Stimulated activated CD4-positive, alpha-beta T cell treated with anti-CD3 and anti-CD28 coated beads, Interleukin-12 subunit alpha, Interleukin-12 subunit beta, amount 100 ng/mL, for 48 hours (primary cell): ENCODE measurements at regions not wholly inside any gene's neighbourhood (a gene's known extent, or its start where the extent isn't known, plus 50 kb on each side); places are given as distances from the start of the nearest gene placed in this dataset.
A peak's percentile ranks its signal among the peaks of the same experiment; 100 is the strongest.
"Not testable (repeated sequence)": the region's sequence is repeated elsewhere in the genome, so short reads cannot be mapped to it uniquely, and the experiment has no call there.

Source experiments
- DNase-seq, 3 donors: peaks; one replicate each; pipeline ENCODE4 v3.0.0-alpha.2; 2020; ENCODE audit warnings: low read depth in 2 of 3, low spot score in 1 of 3

- no peak for DNase-seq
Measured at GRCh38 chr4:82247629-82248028, 126.2 kb downstream of the HNRNPD start.

DNA sequence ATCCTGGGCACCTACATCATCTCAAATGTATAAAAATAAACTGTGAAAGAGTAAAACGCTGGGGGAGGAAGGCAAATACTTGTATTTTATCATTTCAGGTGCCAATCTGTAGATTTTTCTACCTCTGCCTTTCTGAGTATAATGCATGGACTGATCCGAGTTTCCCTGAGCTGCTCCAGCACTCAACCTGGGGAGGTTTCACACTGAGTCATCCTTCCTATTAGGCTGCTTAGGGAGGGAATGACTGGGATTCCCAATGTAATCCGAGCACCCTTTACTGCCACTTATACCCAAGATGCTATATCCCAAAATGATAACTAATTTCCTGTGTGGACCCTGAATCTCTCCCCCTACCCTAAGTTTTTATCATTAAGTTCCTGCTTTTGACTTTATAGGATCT, 126.6 kb downstream of the HNRNPD start:
- no peak for DNase-seq

DNA sequence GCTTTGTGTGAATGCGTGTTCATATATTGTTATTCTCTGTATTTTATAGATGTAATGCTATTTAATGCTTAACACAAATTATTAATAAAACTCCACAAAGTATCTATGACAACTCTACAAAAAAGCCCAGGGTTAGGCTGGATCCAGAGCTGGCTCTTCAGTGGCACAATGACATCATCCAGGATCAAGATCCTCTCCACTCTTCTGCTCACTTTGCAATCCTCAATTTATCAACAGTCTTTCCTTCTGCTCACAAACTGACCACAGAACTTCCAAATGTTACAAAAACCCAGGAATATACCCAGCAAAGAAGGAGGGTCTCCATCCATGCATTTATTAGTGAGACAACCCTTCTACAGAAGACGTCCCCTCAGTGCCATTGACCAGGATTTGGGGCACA, 132.3 kb downstream of the HNRNPD start:
- no peak for DNase-seq

GRCh38 chr4:82240410-82240809, 133.4 kb downstream of the HNRNPD start:
- DNase-seq = no peak

DNA sequence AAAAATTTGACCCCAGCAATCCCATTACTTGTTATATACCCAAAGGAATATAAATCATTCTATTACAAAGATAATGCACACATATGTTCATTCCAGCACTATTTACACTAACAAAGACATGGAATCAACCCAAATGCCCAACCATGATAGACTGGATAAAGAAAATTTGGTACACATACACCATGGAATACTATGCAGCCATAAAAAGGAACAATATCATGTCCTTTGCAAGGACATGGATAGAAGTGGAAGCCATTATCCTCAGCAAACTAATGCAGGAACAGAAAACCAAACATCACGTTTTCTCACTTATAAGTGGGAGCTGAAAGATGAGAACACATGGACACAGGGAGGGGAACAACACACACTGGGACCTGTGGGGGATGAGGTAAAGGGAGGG, 136.6 kb downstream of the HNRNPD start:
- DNase-seq = not testable (repeated sequence)

GRCh38 chr4:82235346-82235745, 138.4 kb downstream of the HNRNPD start:
- DNase-seq = no peak

- DNase-seq = no peak
Measured at GRCh38 chr4:82232891-82233290, 140.9 kb downstream of the HNRNPD start.

DNA sequence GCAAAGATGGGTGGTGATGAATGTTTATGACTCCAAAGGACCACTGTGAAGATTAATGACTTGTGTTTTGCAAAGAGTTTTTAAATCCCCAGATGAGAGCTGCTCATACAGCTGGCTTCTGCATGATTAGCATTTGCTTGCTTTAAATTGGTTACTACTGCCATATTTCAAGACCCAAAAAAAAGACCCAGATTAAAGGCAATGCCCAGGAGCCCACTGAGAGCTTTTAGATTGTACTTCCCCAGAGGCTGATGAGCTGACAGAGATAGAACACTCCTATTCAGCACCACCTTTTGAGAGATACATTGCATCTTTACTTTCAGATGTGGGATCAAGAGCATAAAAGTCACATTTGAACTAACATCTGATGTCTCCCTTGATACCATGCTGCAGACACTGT, 142.0 kb downstream of the HNRNPD start:
- DNase-seq = no peak

DNA sequence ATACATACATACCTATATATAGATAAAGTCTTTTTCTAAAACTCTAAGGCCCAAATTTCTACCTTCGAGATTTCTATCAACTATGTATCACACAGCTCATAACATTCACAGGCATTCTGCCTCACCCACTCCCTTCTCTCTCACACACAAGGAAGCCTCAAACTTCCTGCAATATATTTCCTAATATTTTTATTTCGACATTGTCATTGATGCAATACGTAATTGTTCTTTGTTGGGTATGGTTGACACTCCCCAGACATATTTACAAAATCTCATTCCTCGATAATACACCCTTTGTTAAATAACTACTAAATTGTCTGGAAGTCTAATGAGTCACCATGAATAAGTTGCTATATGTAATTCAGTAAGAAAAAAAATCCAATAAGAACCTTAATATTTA, 143.5 kb downstream of the HNRNPD start:
- DNase-seq = no peak

DNA sequence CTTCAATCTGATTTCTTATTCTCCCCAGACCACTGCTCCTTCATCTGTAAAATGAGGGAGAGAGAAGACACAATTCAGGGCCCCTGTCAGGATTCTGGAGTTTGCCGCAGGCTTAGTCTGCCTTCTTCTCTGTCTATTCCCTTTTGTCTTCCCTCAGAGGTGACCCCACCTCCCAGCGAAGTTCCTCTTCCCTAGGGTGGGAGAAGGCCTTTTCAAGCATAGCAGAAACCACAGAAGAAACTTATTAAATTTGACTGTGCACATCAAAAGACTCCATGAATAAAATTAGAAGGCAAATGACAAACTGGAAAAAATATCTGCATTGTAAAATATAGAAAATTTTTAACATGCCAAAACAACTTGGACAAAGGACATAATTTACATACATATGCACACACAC, 148.8 kb downstream of the HNRNPD start:
- DNase-seq = no peak

- DNase-seq = no peak
Measured at GRCh38 chr4:82223715-82224114, 150.1 kb downstream of the HNRNPD start.

GRCh38 chr4:82219346-82219745, 154.4 kb downstream of the HNRNPD start:
- DNase-seq = no peak

DNA sequence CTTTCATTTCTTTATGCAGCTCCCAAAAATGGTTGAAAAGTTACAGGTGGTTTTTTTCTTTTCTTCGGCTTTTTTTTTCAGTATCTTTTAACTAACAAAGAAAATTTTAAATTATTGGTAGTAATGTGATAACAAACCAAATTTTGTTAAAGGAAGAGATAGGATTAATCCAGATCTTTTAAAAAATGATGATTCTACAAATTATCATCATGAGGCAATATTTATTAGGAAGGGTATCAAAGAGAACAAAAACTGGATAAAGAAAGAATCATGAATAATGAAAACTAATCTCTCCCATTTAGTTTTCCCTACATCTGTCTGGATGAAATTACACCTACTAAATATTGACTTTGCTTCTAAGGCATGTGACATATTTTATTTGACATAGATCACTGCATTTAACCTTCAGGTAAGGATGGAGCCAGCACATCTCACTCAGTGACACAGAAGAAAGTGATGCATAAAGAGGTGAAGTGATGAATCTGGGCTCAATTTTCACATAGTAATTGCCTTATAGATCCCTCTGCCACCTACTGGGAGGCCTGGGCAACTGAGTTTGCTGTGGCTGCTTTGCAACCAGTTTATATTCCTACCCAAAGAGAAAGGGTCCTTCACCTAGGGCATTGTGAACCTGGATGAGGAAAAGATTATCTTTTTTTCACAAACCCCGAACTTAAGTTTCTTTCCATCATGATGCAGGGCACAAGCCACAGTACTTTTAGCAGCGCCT, 155.6 kb downstream of the HNRNPD start:
- DNase-seq = no peak

GRCh38 chr4:82216219-82216618, 157.6 kb downstream of the HNRNPD start:
- no peak for DNase-seq

- DNase-seq = no peak
Measured at GRCh38 chr4:82215800-82216199, 158.0 kb downstream of the HNRNPD start.

- no peak for DNase-seq
Measured at GRCh38 chr4:82215039-82215438, 158.8 kb downstream of the HNRNPD start.

DNA sequence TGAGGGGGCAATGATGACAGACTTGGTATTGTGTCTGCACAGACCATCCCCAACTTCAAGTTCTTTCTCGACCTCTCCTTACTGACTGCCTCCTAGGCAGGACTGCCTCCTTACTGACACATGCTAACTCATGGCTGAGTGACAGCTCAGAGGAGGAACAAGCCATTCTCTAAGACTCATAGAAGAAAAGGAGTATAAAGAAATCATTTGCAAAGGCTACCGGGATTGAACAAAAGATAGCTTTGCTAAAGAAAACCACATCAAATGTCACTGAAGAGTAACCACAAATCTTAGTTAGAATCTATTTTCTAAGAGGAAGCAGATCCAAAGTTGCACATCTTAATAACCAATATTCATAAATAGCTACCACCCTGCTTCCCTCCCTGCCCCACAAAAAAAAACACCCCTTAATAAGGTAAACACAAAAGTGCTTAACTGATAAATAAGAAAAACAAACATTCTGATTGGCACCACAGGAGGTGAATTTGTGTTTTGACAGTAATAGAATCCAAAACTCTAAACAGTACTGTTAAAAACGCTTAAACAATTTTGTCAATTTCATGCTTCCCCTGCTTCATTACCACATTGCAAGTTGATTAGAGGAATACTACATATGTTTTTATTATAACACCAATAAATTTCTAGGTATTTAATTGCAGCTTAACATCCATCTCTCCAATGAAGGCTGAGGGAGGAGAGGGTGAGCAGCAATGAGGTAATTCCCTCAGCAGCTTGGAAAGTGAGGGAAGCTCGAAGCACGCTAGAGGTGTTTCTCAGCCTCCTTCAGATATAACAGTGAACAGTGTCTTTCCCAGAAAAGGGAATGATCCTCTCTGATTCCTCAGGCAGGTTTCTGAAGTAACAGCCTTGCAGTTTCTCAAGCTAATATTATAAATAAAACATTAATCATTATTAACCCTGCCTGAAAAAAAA, 160.0 kb downstream of the HNRNPD start:
- DNase-seq = no peak

GRCh38 chr4:82201805-82202641, 171.8 kb downstream of the HNRNPD start:
- DNase-seq = peak in 2 of 3 donors; percentile 29 to 46

- no peak for DNase-seq
Measured at GRCh38 chr4:82201303-82201702, 172.5 kb downstream of the HNRNPD start.

- no peak for DNase-seq
Measured at GRCh38 chr4:82200046-82200445, 173.7 kb downstream of the HNRNPD start.

- no peak for DNase-seq
Measured at GRCh38 chr4:82194329-82194728, 179.5 kb downstream of the HNRNPD start.
